Heart right ventricle (tissue), 16 donors: ENCODE measurements at regions not wholly inside any gene's neighbourhood (a gene's known extent, or its start where the extent isn't known, plus 50 kb on each side); places are given as distances from the start of the nearest gene placed in this dataset.

Source experiments
- ATAC-seq, 8 donors: fragments of 200-7000 bp; cut with Tn5 transposase; one replicate each; pipeline ENCODE4 v1.9.1; 2020; ENCODE audit warnings: mild to moderate bottlenecking in 8 of 8, moderate library complexity in 8 of 8, moderate number of reproducible peaks in 1 of 8
- DNase-seq, 2 donors: peaks; one replicate each; pipeline ENCODE4 v3.0.0-alpha.2; 2020
- H3K27ac ChIP-seq, 10 donors: fragments of 200-600 bp; sonication (generic) in 2 of 10; one replicate each; pipeline versions ENCODE4 v1.5.0 to v1.8.0; 2020 to 2022; ENCODE audit warnings: mild to moderate bottlenecking in 3 of 10
- H3K27me3 ChIP-seq, 7 donors: fragments of 200-600 bp; one replicate each; pipeline ENCODE4 v1.8.0; 2021 to 2022; ENCODE audit warnings: mild to moderate bottlenecking in 2 of 7
- H3K36me3 ChIP-seq, 9 donors: fragments of 200-600 bp; sonication (generic) in 1 of 9; one replicate each; pipeline versions ENCODE4 v1.5.0 to v1.8.0; 2020 to 2022; ENCODE audit warnings: mild to moderate bottlenecking in 2 of 9
- H3K4me1 ChIP-seq, 9 donors: fragments of 200-600 bp; sonication (generic) in 1 of 9; one replicate each; pipeline versions ENCODE4 v1.5.0 to v1.8.0; 2020 to 2022; ENCODE audit warnings: mild to moderate bottlenecking in 4 of 9
- H3K4me3 ChIP-seq, 10 donors: fragments of 200-600 bp; sonication (generic) in 2 of 10; one replicate each; pipeline versions ENCODE4 v1.5.0 to v1.8.0; 2020 to 2022; ENCODE audit warnings: mild to moderate bottlenecking in 7 of 10, moderate library complexity in 2 of 10
- H3K9me3 ChIP-seq, 11 donors: fragments of 200-600 bp in 10 of 11; sonication (generic) in 2 of 11; one replicate each; pipeline versions ENCODE4 v1.5.0 to v1.8.0; 2013 to 2022; ENCODE audit warnings: mild to moderate bottlenecking in 2 of 11, control low read depth in 1 of 11, moderate library complexity in 1 of 11
- WGBS, 2 donors: extraction: QIAGEN DNeasy Blood & Tissue Kit; methylation state at CpG; one replicate each; pipeline ENCODE4 v1.1.7; 2013; ENCODE audit warnings: inconsistent platforms in 1 of 2; 5-methylcytosine and 5-hydroxymethylcytosine counted together
- intact Hi-C, 10 donors: fragments of 100-400 bp; cut with DNase I; formaldehyde crosslinking; loops; one replicate each; pipeline versions ENCODE4 v1.11.1 to v1.14.2; 2022
- TF ChIP-seq, protein P1 (sequence below), 9 donors: fragments of 200-600 bp; sonication (generic) in 2 of 9; IDR thresholded peaks; one replicate each; pipeline versions ENCODE4 v1.5.0 to v1.8.0; 2021 to 2022; ENCODE audit warnings: antibody characterized with exemption in 9 of 9, mild to moderate bottlenecking in 5 of 9, moderate library complexity in 1 of 9
- donor health status: Arrhythmogenic right ventricular cardiomyopathy.
- donor health status: ischemic (EF 13 %, LVEDD 7.1; RV severe dilation, severe dysfunction).
- donor health status: healthy with polysubstance abuse.
- donor health status: DM: no; HTN: yes; CAD: no.
- donor health status: DM: no; HTN: no; CAD: no.
- donor health status: ischemic (EF 25% LVEDD 6.9; RV normal size, moderate dysfunction).
- donor health status: ischemic (EF 25% LVEDD 5.7; RV mildly dilated, moderate dysfunction).
- donor health status: healthy.
- donor health status: DM: yes; HTN: yes; CAD: no.
- donor health status: Ischemic cardiomyopathy.
- donor health status: ischemic (EF 35%, LVEDD 5.7; RV mildly dilated, moderate dysfunction).
- donor health status: nonischemic (EF 11% LVEDD 7.7; RV severe dilation, severe dysfunction).
- donor health status: DM: yes; HTN: yes; CAD: no.
- donor health status: PGD.
- donor health status: ischemic (EF 29% LVEDD 5.4; RV normal size, mild dysfunction).
- donor health status: nonischemic (EF 23%, LVEDD 6.1; RV moderate dilation, normal function).

DNA sequence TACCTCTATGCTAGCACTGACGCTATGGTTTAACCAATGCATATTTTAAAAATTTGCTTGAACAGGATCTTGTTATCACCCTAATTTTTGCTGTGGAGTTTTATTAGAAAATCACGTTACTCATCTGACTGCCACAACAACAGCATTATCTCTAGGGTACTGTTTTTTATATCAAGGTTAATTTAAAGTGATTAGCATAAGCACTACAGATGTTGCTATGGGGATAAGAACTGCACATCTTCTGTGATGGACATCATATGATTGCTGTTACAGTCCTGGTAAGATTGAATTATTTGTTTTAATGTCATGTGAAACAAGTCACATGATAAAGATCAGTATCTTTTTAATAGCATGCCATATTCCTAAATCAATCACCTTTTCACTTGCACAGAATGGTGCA lies 492.2 kb upstream of the ROBO2 start:
- ATAC-seq = no peak
- TF ChIP-seq, protein P1, sequence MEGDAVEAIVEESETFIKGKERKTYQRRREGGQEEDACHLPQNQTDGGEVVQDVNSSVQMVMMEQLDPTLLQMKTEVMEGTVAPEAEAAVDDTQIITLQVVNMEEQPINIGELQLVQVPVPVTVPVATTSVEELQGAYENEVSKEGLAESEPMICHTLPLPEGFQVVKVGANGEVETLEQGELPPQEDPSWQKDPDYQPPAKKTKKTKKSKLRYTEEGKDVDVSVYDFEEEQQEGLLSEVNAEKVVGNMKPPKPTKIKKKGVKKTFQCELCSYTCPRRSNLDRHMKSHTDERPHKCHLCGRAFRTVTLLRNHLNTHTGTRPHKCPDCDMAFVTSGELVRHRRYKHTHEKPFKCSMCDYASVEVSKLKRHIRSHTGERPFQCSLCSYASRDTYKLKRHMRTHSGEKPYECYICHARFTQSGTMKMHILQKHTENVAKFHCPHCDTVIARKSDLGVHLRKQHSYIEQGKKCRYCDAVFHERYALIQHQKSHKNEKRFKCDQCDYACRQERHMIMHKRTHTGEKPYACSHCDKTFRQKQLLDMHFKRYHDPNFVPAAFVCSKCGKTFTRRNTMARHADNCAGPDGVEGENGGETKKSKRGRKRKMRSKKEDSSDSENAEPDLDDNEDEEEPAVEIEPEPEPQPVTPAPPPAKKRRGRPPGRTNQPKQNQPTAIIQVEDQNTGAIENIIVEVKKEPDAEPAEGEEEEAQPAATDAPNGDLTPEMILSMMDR (IDR thresholded peaks at IDR 0.05) = no peak
- H3K4me1 ChIP-seq = no peaks in the 10 kb centered on the region
- peaks cover 0 to 17% (median 0%) of the 10 kb centered on the region in 11 donors for H3K9me3 ChIP-seq
- intact Hi-C loops = no loop called here
- H3K36me3 ChIP-seq = no peaks in the 10 kb centered on the region
- WGBS, 2 donors = 75 to 77% methylated on average over 2 of the region's 2 CpGs
- H3K27me3 ChIP-seq = no peaks in the 10 kb centered on the region
- no peak for DNase-seq
- H3K27ac ChIP-seq = no peak overlapping the region
- H3K4me3 ChIP-seq = no peak overlapping the region

DNA sequence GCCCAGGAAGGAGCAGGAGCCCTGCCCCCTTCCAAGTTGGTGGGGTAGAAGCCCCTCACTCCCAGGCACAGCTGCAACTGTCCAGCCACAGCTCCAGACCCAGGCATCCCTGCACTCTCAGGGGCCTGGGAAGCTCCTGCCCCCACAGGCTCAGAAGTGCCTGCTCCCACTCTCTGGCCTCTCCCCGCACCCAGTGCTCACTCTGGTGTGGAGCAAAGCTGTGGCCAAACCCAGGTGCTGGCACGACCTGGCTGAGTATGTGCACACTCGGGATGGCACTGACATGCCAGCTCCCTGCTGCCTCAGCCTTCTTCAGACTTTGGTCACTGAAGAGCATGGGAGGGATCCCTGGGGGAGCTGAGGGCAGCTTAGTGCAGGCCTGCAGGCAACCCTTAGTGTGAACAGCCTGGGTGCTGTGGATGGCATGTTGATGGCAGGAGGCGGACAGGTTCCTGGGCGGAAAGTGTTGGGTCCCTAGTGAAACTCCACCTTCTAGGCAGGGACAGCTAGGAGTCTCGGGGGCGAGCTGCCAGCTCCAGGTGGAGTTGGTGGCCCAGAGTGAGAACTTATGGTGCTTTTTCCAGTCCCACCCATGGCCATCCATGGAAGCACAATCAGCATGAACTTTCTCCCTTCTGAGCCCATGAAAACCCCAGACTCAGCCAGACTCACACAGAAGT lies 489.2 kb upstream of the ROBO2 start:
- TF ChIP-seq, protein P1 (IDR thresholded peaks at IDR 0.05) = no peak
- Histone ChIP-seq H3K27ac (no peak overlapping the region), H3K4me1 (peaks cover 0 to 7% (median 0%) of the 10 kb centered on the region in 9 donors), H3K9me3 (peaks cover 0 to 17% (median 0%) of the 10 kb centered on the region in 11 donors), H3K36me3 (no peaks in the 10 kb centered on the region), H3K4me3 (no peak overlapping the region), H3K27me3 (no peaks in the 10 kb centered on the region)
- 82 to 90% methylated on average over 7 of the region's 7 CpGs for whole genome bisulfite sequencing, 2 donors
- ATAC-seq (no peak), DNase-seq (no peak)
- intact Hi-C loops = no loop called here

DNA sequence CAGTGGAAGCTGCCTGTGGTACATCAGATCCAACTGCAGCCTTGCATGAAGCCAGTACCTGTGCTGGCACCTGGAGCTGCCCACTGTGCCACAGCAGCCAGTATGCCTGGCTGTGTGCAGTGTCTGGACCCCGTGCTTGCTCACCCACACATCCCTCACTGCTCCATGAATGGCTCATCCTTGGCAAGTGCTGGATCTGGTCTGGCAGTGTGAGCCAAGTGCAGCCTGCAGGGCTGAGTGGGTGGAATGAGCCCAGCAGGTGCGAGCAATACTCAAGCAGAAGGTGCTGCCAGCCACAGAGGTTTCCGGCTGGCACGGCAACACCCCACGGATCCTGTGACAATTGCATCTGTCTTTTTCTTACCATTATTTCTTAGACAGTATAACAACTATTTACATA lies 488.2 kb upstream of the ROBO2 start:
- no peaks in the 10 kb centered on the region for H3K27me3 ChIP-seq
- H3K4me1 ChIP-seq = peaks cover 0 to 7% (median 0%) of the 10 kb centered on the region in 9 donors
- intact Hi-C loops = no loop called here
- DNase-seq (no peak), ATAC-seq (no peak)
- H3K9me3 ChIP-seq = peaks cover 0 to 17% (median 0%) of the 10 kb centered on the region in 11 donors
- H3K36me3 ChIP-seq = no peaks in the 10 kb centered on the region
- 85 to 89% methylated on average over 5 of the region's 5 CpGs for WGBS, 2 donors
- H3K27ac ChIP-seq = no peak overlapping the region
- TF ChIP-seq, protein P1 (IDR thresholded peaks at IDR 0.05) = no peak
- no peak overlapping the region for H3K4me3 ChIP-seq

DNA sequence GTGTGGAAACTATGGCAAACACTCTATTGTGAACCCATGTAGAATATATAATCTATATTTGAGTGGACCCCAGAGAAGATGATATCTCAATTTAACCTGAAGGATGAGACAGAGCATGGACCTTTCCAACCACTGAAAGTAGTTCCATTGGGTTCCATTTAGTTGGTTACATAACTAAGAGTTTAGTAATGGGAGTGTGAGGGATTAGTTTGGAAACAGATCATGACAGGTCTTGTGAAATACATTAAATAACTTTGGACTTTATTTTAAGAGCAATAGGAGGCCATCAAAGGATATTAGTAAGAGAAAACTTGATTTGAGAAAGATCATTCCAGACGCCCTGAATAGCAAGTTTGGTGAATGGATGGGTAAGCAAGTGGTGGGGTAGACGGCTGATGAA lies 487.2 kb upstream of the ROBO2 start:
- intact Hi-C loops = no loop called here
- no peaks in the 10 kb centered on the region for H3K27me3 ChIP-seq
- ATAC-seq = no peak

More for the DNA sequence above, 487.2 kb upstream of the ROBO2 start:
- no peak for DNase-seq
- no peak overlapping the region for H3K27ac ChIP-seq
- H3K4me3 ChIP-seq = no peak overlapping the region
- WGBS, 2 donors = 78 to 80% methylated on average over 2 of the region's 2 CpGs
- TF ChIP-seq, protein P1 (IDR thresholded peaks at IDR 0.05) = no peak
- H3K4me1 ChIP-seq = peaks cover 0 to 7% (median 0%) of the 10 kb centered on the region in 9 donors
- H3K9me3 ChIP-seq = peaks cover 0 to 17% (median 0%) of the 10 kb centered on the region in 11 donors
- no peaks in the 10 kb centered on the region for H3K36me3 ChIP-seq
